ENCODE measurements at regions not wholly inside any gene's neighbourhood (a gene's known extent, or its start where the extent isn't known, plus 50 kb on each side); places are given as distances from the start of the nearest gene placed in this dataset.

GRCh38 chr5:91443761-91444467 is 60.8 kb upstream of the ARRDC3 start:
- DNase-seq, result no peak

DNA sequence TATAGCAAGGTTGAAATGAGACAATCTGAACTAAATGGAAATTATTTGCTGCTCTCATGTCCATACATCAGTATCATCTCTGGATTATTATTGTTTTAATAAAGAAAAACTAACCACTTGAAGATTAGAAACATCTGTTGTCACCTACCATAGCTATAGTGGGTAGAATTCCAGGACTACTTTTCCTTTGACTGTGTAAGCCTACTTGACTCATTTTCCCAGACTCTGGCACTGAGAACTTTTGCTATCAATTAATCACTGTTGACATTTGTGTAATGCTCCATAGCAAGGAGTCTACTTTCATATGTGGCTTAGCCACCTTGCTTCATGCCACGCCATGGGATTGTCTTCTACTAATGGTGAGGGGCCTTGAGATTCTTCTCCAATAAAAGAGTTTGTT is 59.9 kb upstream of the ARRDC3 start:
- DNase-seq, result no peak

DNA sequence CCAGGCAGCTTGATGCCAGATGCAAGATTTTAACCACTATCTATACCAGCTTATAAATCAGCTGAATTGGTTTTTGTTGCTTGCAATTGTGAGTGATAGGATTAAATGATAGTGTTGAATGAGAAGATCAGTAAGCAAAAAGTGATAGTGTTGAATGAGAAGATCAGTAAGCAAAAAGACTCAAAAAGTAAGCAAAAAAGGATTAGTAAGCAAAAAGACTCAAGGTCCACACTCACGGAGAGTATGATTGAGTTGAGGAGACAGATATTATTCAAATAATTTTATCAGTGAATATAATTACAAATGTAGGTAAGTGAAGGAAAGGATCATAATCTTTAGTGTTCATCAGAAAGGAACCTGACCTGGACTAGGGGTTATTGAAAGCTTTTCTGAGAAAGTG is 58.0 kb upstream of the ARRDC3 start:
- DNase-seq, result no peak

GRCh38 chr5:91438871-91439270 is 55.8 kb upstream of the ARRDC3 start:
- no peak for DNase-seq

DNA sequence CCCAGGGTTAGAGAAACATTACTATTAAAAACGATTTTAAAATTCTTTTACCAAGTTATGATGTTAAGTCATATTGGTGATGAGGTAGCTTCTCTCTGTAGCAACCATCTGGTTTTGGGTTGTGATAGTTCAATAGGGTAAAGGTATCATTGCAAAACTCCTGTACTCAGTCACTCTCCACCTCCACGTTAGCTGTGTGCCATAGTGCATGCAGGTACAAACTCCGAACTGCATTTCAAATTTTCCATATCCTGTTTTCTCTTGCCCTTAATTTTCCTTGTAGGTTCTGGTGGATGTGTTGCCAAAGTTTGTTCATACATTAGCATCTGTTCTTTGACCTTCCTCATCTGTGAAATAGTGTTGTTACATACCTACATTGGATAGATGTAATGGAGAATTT is 53.1 kb upstream of the ARRDC3 start:
- no peak for DNase-seq

- peak; percentile 8 for DNase-seq
These were observed 51.2 kb upstream of the ARRDC3 start for GRCh38 chr5:91434348-91434747.

DNA sequence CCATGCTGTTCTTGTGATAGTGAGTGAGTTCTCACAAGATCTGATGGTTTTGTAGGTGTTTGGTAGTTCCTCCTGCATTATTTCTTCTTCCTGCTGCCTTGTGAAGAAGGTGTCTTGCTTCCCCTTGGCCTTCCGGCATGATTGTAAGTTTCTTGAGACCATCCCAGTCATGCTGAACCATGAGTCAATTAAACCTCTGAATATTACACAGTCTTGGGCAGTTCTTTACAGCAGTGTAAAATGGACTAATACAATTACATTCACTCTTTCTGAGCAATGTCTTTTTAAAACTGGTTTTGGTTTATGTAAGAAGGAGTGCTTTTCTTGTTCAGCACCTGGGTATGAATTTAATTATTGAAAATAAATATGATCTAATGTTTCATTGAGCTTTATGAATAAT is 50.7 kb upstream of the ARRDC3 start:
- no peak for DNase-seq
